HepG2 (cell line): ENCODE measurements at regions not wholly inside any gene's neighbourhood (a gene's known extent, or its start where the extent isn't known, plus 50 kb on each side); places are given as distances from the start of the nearest gene placed in this dataset.

Experiments used
- ATAC-seq: fragments of 200-7000 bp; cut with Tn5 transposase; 3 replicates; pipeline ENCODE4 v1.9.1; 2020; ENCODE audit warnings: mild to moderate bottlenecking, moderate library complexity
- BruUV-seq: library from RNA; stranded (reverse); fragments of 400-500 nt; replicated peaks from 2 replicates; lab custom pipeline; 2021; lab: Mats Ljungman, UMichigan
- CTCF ChIA-PET: fragments of 300-600 bp; formaldehyde crosslinking; extraction: SDS; loops from one replicate; lab custom pipeline; 2021; ENCODE audit warnings: low total read pairs, inconsistent platforms, low intra/inter-chr PET ratio; lab: Yijun Ruan, JAX
- POLR2A ChIA-PET: fragments of 350-600 bp; sonication (Branson Sonifier 250); formaldehyde crosslinking; loops from one replicate; lab custom pipeline; 2020; ENCODE audit warnings: antibody characterized with exemption, inconsistent platforms; lab: Yijun Ruan, JAX
- DNase-seq: peaks from one replicate; pipeline ENCODE4 v3.0.0-alpha.2; 2015; ENCODE audit warnings: low spot score
- FAIRE-seq: peaks from 3 replicates; lab custom pipeline; 2011; peaks lifted over from hg19 to GRCh38; lab: Jason Lieb, UNC
- H2AFZ ChIP-seq: one replicate; pipeline ENCODE4 v1.6.1; 2011; ENCODE audit warnings: low read length, inconsistent platforms
- H3K27ac ChIP-seq: fragments of 300-600 bp; 3 replicates; pipeline ENCODE4 v1.8.0; 2011; ENCODE audit warnings: mixed run types, mild to moderate bottlenecking, mixed read lengths, low read length, inconsistent platforms; ENCODE audit not compliant: insufficient read depth; ENCODE audit errors: extremely low read length
- H3K27me3 ChIP-seq, 2 experiments: fragments of 200-600 bp in 1 of 2; 2 replicates in 1 of 2; 3 replicates in 1 of 2; pipeline versions ENCODE4 v1.6.0 to v1.8.0; 2011; ENCODE audit warnings: low read length in 2 of 2, mild to moderate bottlenecking in 2 of 2, moderate library complexity in 2 of 2, inconsistent platforms in 1 of 2; ENCODE audit not compliant: insufficient read depth in 2 of 2, control insufficient read depth in 1 of 2
- H3K36me3 ChIP-seq, 2 experiments: fragments of 200-600 bp in 1 of 2; replicated peaks in 1 of 2; 2 replicates in 1 of 2; 3 replicates in 1 of 2; pipeline versions ENCODE4 v1.5.1 to v1.8.0; 2011; ENCODE audit warnings: low read length in 2 of 2, inconsistent platforms in 1 of 2; ENCODE audit not compliant: insufficient read depth in 2 of 2, control insufficient read depth in 1 of 2
- H3K4me1 ChIP-seq: 2 replicates; pipeline ENCODE4 v1.5.1; 2012; ENCODE audit warnings: low read length, inconsistent platforms; ENCODE audit not compliant: insufficient read depth
- H3K4me2 ChIP-seq: 2 replicates; pipeline ENCODE4 v1.6.0; 2011; ENCODE audit warnings: low read depth, low read length, inconsistent platforms
- H3K4me3 ChIP-seq, 3 experiments: fragments of 200-600 bp in 1 of 3; sonication (generic), shearing (Covaris generic) in 1 of 3; replicated peaks in 1 of 3; 2 replicates each; pipeline ENCODE4 v1.5.1; 2011 to 2016; ENCODE audit warnings: low read length in 3 of 3, inconsistent platforms in 2 of 3, low read depth in 2 of 3, mild to moderate bottlenecking in 2 of 3, control low read depth in 1 of 3, mixed read lengths in 1 of 3; ENCODE audit not compliant: insufficient read depth in 1 of 3
- H3K79me2 ChIP-seq: one replicate; pipeline ENCODE4 v1.6.1; 2011; ENCODE audit warnings: low read length, inconsistent platforms; ENCODE audit not compliant: insufficient read depth
- H3K9ac ChIP-seq: 2 replicates; pipeline ENCODE4 v1.6.0; 2011; ENCODE audit warnings: mild to moderate bottlenecking, low read depth, low read length, inconsistent platforms; ENCODE audit not compliant: insufficient read depth
- H3K9me3 ChIP-seq: 2 replicates; pipeline ENCODE4 v1.5.1; 2012; ENCODE audit warnings: mild to moderate bottlenecking, low read length
- H4K20me1 ChIP-seq: 2 replicates; pipeline ENCODE4 v1.6.0; 2011; ENCODE audit warnings: inconsistent platforms, mild to moderate bottlenecking, low read length, moderate library complexity; ENCODE audit not compliant: insufficient read depth
- MTA3 ChIP-seq: sonication (generic); formaldehyde crosslinking; IDR thresholded peaks from 2 replicates; pipeline ENCODE4 v1.4.0; 2020; ENCODE audit warnings: missing genetic modification reagents
- MTF1 ChIP-seq: sonication (generic); formaldehyde crosslinking; IDR thresholded peaks from 2 replicates; pipeline ENCODE4 v1.5.0; 2020; ENCODE audit warnings: missing genetic modification reagents
- NFYC ChIP-seq: IDR thresholded peaks from 2 replicates; pipeline ENCODE4 v1.6.1; 2016; ENCODE audit warnings: missing genetic modification reagents, missing compliant biosample characterization
- NR2F6 ChIP-seq, 2 experiments: IDR thresholded peaks; 2 replicates each; pipeline ENCODE4 v1.6.1; 2016; ENCODE audit warnings: antibody characterized with exemption in 1 of 2, mild to moderate bottlenecking in 1 of 2
- ZNF10 ChIP-seq: sonication (generic); formaldehyde crosslinking; IDR thresholded peaks from 2 replicates; pipeline ENCODE4 v1.4.0; 2020; ENCODE audit warnings: mild to moderate bottlenecking, low read depth, missing genetic modification reagents, borderline replicate concordance
- ZNF234 ChIP-seq: sonication (generic); formaldehyde crosslinking; conservative IDR thresholded peaks from 2 replicates; pipeline ENCODE4 v1.5.1; 2020; ENCODE audit warnings: mild to moderate bottlenecking, missing genetic modification reagents
- ZNF709 ChIP-seq: sonication (generic); formaldehyde crosslinking; IDR thresholded peaks from 2 replicates; pipeline ENCODE4 v1.5.0; 2020; ENCODE audit warnings: mild to moderate bottlenecking, missing genetic modification reagents
- ZNF720 ChIP-seq: sonication (generic); formaldehyde crosslinking; IDR thresholded peaks from 2 replicates; pipeline ENCODE4 v1.4.0; 2020; ENCODE audit warnings: missing genetic modification reagents
- ZSCAN29 ChIP-seq: sonication (generic); formaldehyde crosslinking; conservative IDR thresholded peaks from 2 replicates; pipeline ENCODE4 v1.4.0; 2020; ENCODE audit warnings: mild to moderate bottlenecking, missing genetic modification reagents
- WGBS: methylation state at CpG from one replicate; pipeline ENCODE4 v1.1.6; 2017; ENCODE audit warnings: low lambda C conversion rate; 5-methylcytosine and 5-hydroxymethylcytosine counted together
- in situ Hi-C: cut with HindIII; loops from 2 replicates; pipeline ENCODE4 v1.10.0; 2017; ENCODE audit warnings: low pct_unique_long_range_greater_than_20kb; ENCODE audit not compliant: extremely low pct_ligation_motif_present
- intact Hi-C: fragments of 100-400 bp; cut with micrococcal nuclease; formaldehyde crosslinking; loops from one replicate; pipeline ENCODE4 v1.10.0; 2022; ENCODE audit not compliant: unreplicated experiment
- TF ChIP-seq, protein P1 (sequence below): sonication (generic); formaldehyde crosslinking; IDR thresholded peaks from 2 replicates; pipeline ENCODE4 v1.4.0; 2020; ENCODE audit warnings: mild to moderate bottlenecking, missing genetic modification reagents, borderline replicate concordance
- TF ChIP-seq, protein P2 (sequence below): sonication (generic); formaldehyde crosslinking; IDR thresholded peaks from 2 replicates; pipeline ENCODE4 v1.5.1; 2020; ENCODE audit warnings: mild to moderate bottlenecking, missing genetic modification reagents, moderate library complexity

DNA sequence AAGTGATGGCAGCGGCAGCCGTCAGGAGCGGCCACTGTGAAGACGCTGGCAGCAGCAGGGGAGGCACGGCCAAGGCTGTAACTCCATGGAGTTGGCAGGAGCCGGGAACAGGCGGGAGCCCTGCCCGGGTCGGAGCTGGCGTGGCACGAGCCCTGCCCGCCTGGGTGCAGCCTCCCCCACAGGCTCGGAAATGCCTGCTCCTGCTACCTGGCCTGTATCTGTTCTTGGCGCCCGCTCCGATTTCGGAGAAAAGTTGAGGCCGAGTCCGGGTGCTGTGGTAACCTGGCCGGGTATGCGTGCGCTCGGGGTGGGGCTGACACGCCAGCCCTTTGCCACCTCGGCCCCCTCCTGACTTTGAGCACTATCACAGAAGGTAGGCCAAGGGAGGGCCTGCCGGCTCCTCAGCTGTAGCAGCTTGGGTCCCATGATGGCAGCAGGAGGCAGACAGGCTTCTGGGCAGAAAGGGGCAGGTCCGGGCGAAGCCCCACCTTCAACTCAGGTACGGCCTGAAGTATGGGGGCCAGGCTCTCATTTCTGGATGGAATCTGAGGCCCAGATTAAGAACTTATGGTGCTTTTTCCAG is 51.2 kb upstream of the SHISA3 start:
- no peak for FAIRE-seq
- no peak overlapping the region for H3K4me3 ChIP-seq
- BruUV-seq = no TSS peak
- H3K9me3 ChIP-seq = no peaks in the 10 kb centered on the region
- no peak for ATAC-seq
- H3K79me2 ChIP-seq = no peaks in the 10 kb centered on the region
- H3K27me3 ChIP-seq = peaks cover 0 to 8% of the 10 kb centered on the region in 2 experiments; a peak in 2 of 5 replicates
- intact Hi-C loops = no loop called here
- H3K4me2 ChIP-seq = no peak overlapping the region
- no peak overlapping the region for H3K9ac ChIP-seq
- no peak for TF ChIP-seq MTA3 (CRISPR knock-in tag)
- no peak for TF ChIP-seq NFYC (CRISPR knock-in tag)
- no peak for TF ChIP-seq ZSCAN29 (CRISPR knock-in tag)
- TF ChIP-seq, protein P1, sequence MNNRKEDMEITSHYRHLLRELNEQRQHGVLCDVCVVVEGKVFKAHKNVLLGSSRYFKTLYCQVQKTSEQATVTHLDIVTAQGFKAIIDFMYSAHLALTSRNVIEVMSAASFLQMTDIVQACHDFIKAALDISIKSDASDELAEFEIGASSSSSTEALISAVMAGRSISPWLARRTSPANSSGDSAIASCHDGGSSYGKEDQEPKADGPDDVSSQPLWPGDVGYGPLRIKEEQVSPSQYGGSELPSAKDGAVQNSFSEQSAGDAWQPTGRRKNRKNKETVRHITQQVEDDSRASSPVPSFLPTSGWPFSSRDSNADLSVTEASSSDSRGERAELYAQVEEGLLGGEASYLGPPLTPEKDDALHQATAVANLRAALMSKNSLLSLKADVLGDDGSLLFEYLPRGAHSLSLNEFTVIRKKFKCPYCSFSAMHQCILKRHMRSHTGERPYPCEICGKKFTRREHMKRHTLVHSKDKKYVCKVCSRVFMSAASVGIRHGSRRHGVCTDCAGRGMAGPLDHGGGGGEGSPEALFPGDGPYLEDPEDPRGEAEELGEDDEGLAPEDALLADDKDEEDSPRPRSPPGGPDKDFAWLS (CRISPR knock-in tag) = no peak
- TF ChIP-seq, protein P2, sequence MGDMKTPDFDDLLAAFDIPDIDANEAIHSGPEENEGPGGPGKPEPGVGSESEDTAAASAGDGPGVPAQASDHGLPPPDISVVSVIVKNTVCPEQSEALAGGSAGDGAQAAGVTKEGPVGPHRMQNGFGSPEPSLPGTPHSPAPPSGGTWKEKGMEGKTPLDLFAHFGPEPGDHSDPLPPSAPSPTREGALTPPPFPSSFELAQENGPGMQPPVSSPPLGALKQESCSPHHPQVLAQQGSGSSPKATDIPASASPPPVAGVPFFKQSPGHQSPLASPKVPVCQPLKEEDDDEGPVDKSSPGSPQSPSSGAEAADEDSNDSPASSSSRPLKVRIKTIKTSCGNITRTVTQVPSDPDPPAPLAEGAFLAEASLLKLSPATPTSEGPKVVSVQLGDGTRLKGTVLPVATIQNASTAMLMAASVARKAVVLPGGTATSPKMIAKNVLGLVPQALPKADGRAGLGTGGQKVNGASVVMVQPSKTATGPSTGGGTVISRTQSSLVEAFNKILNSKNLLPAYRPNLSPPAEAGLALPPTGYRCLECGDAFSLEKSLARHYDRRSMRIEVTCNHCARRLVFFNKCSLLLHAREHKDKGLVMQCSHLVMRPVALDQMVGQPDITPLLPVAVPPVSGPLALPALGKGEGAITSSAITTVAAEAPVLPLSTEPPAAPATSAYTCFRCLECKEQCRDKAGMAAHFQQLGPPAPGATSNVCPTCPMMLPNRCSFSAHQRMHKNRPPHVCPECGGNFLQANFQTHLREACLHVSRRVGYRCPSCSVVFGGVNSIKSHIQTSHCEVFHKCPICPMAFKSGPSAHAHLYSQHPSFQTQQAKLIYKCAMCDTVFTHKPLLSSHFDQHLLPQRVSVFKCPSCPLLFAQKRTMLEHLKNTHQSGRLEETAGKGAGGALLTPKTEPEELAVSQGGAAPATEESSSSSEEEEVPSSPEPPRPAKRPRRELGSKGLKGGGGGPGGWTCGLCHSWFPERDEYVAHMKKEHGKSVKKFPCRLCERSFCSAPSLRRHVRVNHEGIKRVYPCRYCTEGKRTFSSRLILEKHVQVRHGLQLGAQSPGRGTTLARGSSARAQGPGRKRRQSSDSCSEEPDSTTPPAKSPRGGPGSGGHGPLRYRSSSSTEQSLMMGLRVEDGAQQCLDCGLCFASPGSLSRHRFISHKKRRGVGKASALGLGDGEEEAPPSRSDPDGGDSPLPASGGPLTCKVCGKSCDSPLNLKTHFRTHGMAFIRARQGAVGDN (CRISPR knock-in tag) = no peak
- no peak for TF ChIP-seq MTF1 (CRISPR knock-in tag)
- no peak for TF ChIP-seq NR2F6 (IDR thresholded peaks at IDR 0.05)
- TF ChIP-seq NR2F6 (CRISPR knock-in tag; IDR thresholded peaks at IDR 0.05) = no peak
- TF ChIP-seq ZNF720 (CRISPR knock-in tag) = no peak
- TF ChIP-seq ZNF234 (CRISPR knock-in tag) = no peak
- TF ChIP-seq ZNF10 (CRISPR knock-in tag) = no peak
- no peak for TF ChIP-seq ZNF709 (CRISPR knock-in tag)
- WGBS = 66% methylated on average over 7 of the region's 29 CpGs
- no peaks in the 10 kb centered on the region for H3K4me1 ChIP-seq
- no peaks in the 10 kb centered on the region for H3K36me3 ChIP-seq
- DNase-seq = no peak
- ChIA-PET CTCF (no interaction called here), POLR2A (no interaction called here)
- H3K27ac ChIP-seq = no peak overlapping the region
- H4K20me1 ChIP-seq = no peaks in the 10 kb centered on the region
- no peak overlapping the region for H2AFZ ChIP-seq
- in situ Hi-C loops = no loop called here
